CD4-positive, alpha-beta T cell treated with Interleukin-15 for 4 hours (primary cell): ENCODE measurements at regions not wholly inside any gene's neighbourhood (a gene's known extent, or its start where the extent isn't known, plus 50 kb on each side); places are given as distances from the start of the nearest gene placed in this dataset.

Source experiments
- DNase-seq: peaks from one replicate; pipeline ENCODE4 v3.0.0-alpha.2; 2020; ENCODE audit warnings: low spot score

GRCh38 chr11:95305705-95306104, 74.7 kb upstream of the SESN3 start:
- DNase-seq: no peak

DNA sequence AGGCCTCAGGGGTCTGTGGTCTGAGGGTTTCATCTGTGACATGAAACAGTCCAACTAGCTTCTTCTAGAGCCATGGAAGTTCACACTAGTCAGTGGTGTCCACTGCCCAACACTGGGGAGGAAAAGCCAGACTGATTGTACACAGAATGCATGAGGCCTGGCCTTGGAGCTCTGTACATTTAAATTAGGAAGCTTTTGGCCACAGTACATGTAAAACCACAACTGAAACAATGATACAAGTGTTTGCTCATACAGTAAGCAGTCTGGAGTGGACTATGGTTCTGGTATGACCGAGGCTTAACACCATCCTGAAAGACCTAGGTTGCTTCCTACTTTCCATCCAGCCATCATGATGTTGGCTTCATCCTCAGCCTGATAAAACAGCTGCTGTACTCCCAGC, 73.8 kb upstream of the SESN3 start:
- DNase-seq: no peak

DNA sequence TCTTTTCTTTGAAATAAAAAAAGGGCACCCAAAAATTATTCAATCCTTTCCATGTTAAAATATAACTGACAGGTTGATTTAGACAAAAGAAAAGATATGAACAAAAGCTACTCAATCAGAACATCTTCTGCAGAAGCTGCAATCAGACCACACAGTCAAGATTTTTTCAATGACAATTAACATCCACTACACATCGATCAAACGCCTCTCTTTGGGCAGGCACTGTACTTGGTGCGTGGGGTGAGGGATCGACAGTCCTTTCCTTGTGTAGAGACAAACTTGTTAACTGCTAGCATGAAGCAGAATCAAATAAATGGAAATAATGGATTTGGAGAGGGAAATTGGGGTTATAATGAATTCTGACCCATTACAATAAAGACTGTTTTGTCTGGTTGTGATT, 71.2 kb upstream of the SESN3 start:
- DNase-seq: no peak

DNA sequence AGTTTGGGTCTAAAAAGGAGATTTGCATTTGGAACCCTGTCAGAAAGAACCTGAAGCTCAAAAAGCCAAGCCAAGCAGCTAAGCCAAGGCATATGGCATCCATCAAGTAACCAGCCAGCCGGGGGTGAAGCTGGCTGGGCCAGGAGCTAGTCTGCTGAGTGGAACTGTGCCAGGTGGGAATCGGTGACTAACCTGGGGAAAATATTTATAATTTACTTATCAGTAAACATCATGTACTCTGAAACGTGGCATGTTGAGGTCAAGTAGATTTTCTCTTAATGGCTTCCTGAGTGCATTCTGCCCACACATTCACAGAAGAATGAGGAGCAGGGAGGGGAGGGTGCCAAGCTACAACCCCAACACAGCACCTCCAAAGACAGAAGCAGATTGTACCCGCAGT, 70.5 kb upstream of the SESN3 start:
- no peak for DNase-seq

- DNase-seq: peak; percentile 25
These were observed 68.2 kb upstream of the SESN3 start for GRCh38 chr11:95299078-95299679.

DNA sequence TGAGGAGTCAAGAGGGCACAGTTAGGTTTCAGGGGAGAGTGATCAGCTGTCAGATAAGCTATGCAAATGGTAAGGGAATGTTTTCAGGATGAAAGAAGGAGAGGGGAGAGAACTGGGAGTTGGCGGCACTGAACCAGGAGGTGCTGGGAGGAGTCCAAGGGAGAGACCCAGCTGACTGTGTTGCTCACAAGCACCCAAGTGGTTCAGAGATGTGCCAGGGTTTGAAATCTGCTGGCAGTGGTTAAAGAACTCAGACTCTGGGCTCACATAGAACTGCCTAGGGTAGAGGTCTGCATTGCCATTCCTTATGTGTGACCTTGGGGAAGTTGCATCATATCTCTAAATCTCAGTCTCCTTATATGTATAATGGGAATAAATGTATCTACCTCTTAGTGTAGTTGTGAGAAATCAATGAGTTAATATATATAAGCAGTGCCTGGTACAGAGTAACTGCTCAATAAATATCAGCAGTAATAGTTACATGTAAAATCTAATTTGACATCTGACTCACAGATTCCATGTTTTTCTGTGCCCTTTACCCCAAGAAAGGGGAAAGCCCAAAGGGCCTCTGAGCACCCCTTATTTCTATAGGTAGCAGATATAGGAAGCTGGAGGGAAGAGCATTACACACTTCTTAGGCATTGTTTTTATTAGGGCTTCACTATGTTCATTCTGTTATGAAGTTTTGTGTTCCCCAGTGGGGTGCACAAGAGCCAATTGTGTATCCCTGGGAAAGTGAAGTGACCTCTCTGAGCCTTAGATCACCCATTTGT, 66.9 kb upstream of the SESN3 start:
- no peak for DNase-seq

DNA sequence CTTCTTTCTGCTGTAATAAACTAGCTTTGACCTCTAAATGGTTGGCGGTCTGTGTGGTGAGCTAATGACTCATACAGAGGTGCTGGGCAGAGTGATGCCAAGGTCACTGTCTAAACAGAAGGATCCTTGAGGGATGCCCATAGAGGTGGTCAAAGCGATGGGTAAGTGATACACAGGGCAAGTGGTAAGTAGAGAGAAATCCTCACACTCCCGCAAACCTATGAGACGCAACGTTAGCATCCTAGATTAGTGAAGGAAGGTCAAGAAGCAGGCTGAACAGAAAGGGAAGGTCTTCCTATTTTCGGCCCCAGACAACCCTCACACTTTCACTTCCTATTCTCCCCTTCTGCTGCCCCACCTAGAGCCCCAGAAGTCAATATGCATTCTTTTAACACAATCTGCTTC, 65.6 kb upstream of the SESN3 start:
- DNase-seq: no peak

DNA sequence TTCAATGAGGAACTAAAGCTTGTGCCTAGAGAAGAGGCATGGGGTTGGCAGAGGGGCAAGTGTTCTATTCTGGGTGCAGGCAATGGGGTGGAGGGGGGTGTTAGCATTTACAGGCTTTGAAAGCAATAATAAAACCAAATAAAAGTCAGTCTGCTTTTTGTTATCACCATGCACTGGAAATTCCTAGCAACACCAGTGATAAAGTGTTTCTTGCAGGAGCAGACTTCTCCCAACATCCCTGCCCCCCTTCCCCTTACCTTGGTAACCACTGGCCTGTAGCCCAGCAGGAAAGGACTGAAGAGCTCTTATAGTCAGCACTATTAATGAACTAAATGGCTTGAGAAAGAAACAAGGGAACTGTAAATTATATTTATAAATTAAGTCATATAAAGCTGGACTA, 65.2 kb upstream of the SESN3 start:
- no peak for DNase-seq

GRCh38 chr11:95295382-95296149, 64.6 kb upstream of the SESN3 start:
- DNase-seq: no peak

DNA sequence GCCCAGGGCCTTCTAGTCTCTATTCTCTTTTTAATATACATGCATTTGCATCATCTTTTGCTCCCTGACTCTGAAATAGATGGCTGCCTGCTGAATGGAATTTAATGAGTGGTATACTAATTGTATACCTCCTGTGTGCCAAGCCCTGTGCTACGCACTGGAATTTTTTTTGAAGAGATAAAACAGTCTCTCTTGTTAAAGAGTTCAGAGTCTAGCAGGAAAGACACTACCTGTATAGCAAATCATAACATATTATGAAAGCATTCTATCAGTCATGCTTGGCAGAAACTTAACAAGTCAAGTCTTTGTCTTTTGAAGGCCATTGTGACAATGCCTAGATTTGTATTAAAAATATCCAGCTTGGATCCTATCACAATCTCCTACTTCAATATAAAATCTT, 63.7 kb upstream of the SESN3 start:
- DNase-seq: no peak

DNA sequence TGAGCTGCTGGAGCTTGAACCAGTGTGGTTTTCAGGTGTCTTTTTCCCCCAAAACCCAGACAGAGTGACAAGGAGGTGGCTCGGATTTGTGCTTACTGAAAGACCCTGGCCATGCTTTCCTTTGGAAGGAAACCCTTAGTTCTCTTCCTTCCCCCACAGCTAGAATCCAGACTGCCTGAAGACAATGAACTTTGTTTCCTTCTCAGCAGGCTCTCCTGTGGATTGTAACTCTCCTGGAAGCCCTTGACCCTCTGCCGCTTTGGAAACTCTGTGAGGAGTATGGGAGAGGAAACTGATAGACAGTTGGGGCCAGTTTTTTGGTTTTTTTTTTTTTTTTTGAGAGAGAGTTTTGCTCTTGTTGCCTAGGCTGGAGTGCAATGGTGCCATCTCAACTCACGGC, 62.1 kb upstream of the SESN3 start:
- no peak for DNase-seq

DNA sequence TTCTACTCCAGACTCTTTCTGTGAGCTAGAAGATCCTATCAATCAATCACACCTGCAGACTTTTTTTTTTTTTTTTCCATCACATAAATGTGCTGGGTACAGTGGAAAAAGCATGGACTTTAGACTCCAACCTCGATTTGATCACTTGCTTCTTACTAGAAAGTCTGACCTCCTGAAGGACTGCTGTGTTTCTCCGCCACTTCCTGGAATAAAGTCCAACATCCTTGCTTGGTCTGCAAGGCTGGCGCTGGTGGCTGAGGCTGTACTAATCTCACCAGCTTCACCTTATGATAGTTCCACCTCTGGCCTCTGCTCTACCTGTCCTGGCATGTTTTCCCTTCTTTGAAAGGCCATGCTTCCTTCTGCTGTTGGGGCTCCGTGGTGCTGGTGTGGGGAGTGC, 60.9 kb upstream of the SESN3 start:
- DNase-seq: no peak

GRCh38 chr11:95289378-95290101, 58.5 kb upstream of the SESN3 start:
- DNase-seq: no peak

GRCh38 chr11:95284057-95285052, 53.4 kb upstream of the SESN3 start:
- DNase-seq: no peak

- no peak for DNase-seq
These were observed 52.6 kb upstream of the SESN3 start for GRCh38 chr11:95283650-95284049.

DNA sequence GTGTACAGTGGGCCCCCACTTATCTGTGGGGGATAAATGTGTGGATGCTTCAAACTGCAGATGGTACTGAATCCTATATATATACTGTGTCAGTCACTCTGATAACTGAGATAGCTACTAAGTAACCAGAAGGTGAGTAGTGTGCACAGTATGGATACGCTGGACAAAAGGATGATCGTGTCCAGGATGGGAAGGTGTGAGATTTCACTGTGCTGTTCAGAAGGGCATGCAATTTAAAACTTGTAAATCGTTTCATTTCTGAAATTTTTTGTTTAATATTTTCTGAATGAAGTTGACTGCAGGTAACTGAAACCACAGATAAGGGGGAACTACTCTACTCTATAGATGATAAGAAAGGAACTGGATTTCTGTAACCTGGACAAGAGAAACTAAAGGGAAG, 52.1 kb upstream of the SESN3 start:
- DNase-seq: no peak

- no peak for DNase-seq
These were observed 51.3 kb upstream of the SESN3 start for GRCh38 chr11:95282291-95282751.
